Naive B cell (primary cell): ENCODE measurements at regions not wholly inside any gene's neighbourhood (a gene's known extent, or its start where the extent isn't known, plus 50 kb on each side); places are given as distances from the start of the nearest gene placed in this dataset.

Experiments used
- ATAC-seq, 2 donors: fragments of 150-1000 bp; cut with Tn5 transposase; 2 replicates each; pipeline ENCODE4 v1.10.0; 2021; ENCODE audit warnings: low read depth in 2 of 2, mild to moderate bottlenecking in 2 of 2, moderate library complexity in 2 of 2
- DNase-seq: peaks from one replicate; pipeline ENCODE4 v3.0.0; 2022
- H3K27ac Mint-ChIP-seq, 6 donors: one replicate each; pipeline ENCODE4 v1.8.0; 2020 to 2022; ENCODE audit warnings: mild to moderate bottlenecking in 6 of 6, mixed read lengths in 6 of 6, moderate library complexity in 5 of 6, inconsistent platforms in 2 of 6
- H3K27me3 Mint-ChIP-seq, 3 donors: one replicate each; pipeline ENCODE4 v1.8.0; 2021 to 2022; ENCODE audit warnings: mixed read lengths in 3 of 3, mild to moderate bottlenecking in 1 of 3
- H3K36me3 Mint-ChIP-seq, 2 donors: one replicate each; pipeline ENCODE4 v1.8.0; 2020 to 2022; ENCODE audit warnings: mixed read lengths in 2 of 2, inconsistent platforms in 1 of 2, mild to moderate bottlenecking in 1 of 2
- H3K4me1 Mint-ChIP-seq, 3 donors: one replicate each; pipeline ENCODE4 v1.8.0; 2020 to 2022; ENCODE audit warnings: mixed read lengths in 3 of 3, inconsistent platforms in 1 of 3, mild to moderate bottlenecking in 1 of 3, moderate library complexity in 1 of 3
- H3K4me3 Mint-ChIP-seq, 8 donors: one replicate each; pipeline ENCODE4 v1.8.0; 2020 to 2022; ENCODE audit warnings: mild to moderate bottlenecking in 8 of 8, mixed read lengths in 8 of 8, moderate library complexity in 8 of 8, inconsistent platforms in 2 of 8
- H3K9me3 Mint-ChIP-seq, 7 donors: one replicate each; pipeline ENCODE4 v1.8.0; 2020 to 2022; ENCODE audit warnings: mixed read lengths in 7 of 7, mild to moderate bottlenecking in 5 of 7, inconsistent platforms in 2 of 7, moderate library complexity in 1 of 7

- ATAC-seq = no peak
- no peaks in the 10 kb centered on the region for H3K4me1 Mint-ChIP-seq
- H3K9me3 Mint-ChIP-seq = peaks cover 0 to 8% (median 3%) of the 10 kb centered on the region in 7 donors
- no peak overlapping the region for H3K4me3 Mint-ChIP-seq
- no peaks in the 10 kb centered on the region for H3K27me3 Mint-ChIP-seq
- DNase-seq = no peak
- peaks cover 0 to 3% of the 10 kb centered on the region in 2 donors for H3K36me3 Mint-ChIP-seq
- no peak overlapping the region for H3K27ac Mint-ChIP-seq
These were observed 424.3 kb downstream of the KIF20B start for GRCh38 chr10:90125456-90126255.

- peaks cover 1 to 14% (median 7%) of the 10 kb centered on the region in 7 donors for H3K9me3 Mint-ChIP-seq
- H3K4me3 Mint-ChIP-seq = no peak overlapping the region
- H3K27ac Mint-ChIP-seq = no peak overlapping the region
- DNase-seq (no peak), ATAC-seq (no peak)
- H3K36me3 Mint-ChIP-seq = peaks cover 4 to 8% of the 10 kb centered on the region in 2 donors
- no peaks in the 10 kb centered on the region for H3K27me3 Mint-ChIP-seq
- no peaks in the 10 kb centered on the region for H3K4me1 Mint-ChIP-seq
These were observed 424.8 kb downstream of the KIF20B start for GRCh38 chr10:90126256-90126595.

- Mint-ChIP-seq H3K36me3 (peaks cover 16 to 25% of the 10 kb centered on the region in 2 donors), H3K4me1 (no peaks in the 10 kb centered on the region), H3K27ac (no peak overlapping the region), H3K27me3 (no peaks in the 10 kb centered on the region), H3K4me3 (no peak overlapping the region), H3K9me3 (peaks cover 10 to 46% (median 27%) of the 10 kb centered on the region in 7 donors)
- ATAC-seq (no peak), DNase-seq (no peak)
These were observed 429.1 kb downstream of the KIF20B start for GRCh38 chr10:90130321-90131086.

GRCh38 chr10:90133606-90134005, 432.2 kb downstream of the KIF20B start:
- DNase-seq = no peak
- Mint-ChIP-seq H3K27me3 (no peaks in the 10 kb centered on the region), H3K27ac (no peak overlapping the region), H3K4me3 (no peak overlapping the region), H3K36me3 (peaks cover 24 to 40% of the 10 kb centered on the region in 2 donors), H3K9me3 (peaks cover 16 to 77% (median 51%) of the 10 kb centered on the region in 7 donors), H3K4me1 (no peaks in the 10 kb centered on the region)
- no peak for ATAC-seq

GRCh38 chr10:90136731-90137316, 435.4 kb downstream of the KIF20B start:
- H3K9me3 Mint-ChIP-seq = peaks cover 14 to 88% (median 63%) of the 10 kb centered on the region in 7 donors
- H3K4me1 Mint-ChIP-seq = no peaks in the 10 kb centered on the region
- peaks cover 29 to 52% of the 10 kb centered on the region in 2 donors for H3K36me3 Mint-ChIP-seq
- H3K27me3 Mint-ChIP-seq = no peaks in the 10 kb centered on the region
- no peak for ATAC-seq
- H3K27ac Mint-ChIP-seq = no peak overlapping the region
- no peak overlapping the region for H3K4me3 Mint-ChIP-seq
- DNase-seq = no peak

GRCh38 chr10:90138844-90139243, 437.5 kb downstream of the KIF20B start:
- ATAC-seq = no peak
- peak; percentile 9 for DNase-seq
- Mint-ChIP-seq H3K4me3 (no peak overlapping the region), H3K4me1 (no peaks in the 10 kb centered on the region), H3K9me3 (peaks cover 10 to 76% (median 54%) of the 10 kb centered on the region in 7 donors), H3K27me3 (no peaks in the 10 kb centered on the region), H3K36me3 (peaks cover 25 to 51% of the 10 kb centered on the region in 2 donors), H3K27ac (no peak overlapping the region)

GRCh38 chr10:90141791-90142190, 440.4 kb downstream of the KIF20B start:
- peaks cover 2 to 55% (median 30%) of the 10 kb centered on the region in 7 donors for H3K9me3 Mint-ChIP-seq
- H3K27ac Mint-ChIP-seq = no peak overlapping the region
- peaks cover 15 to 31% of the 10 kb centered on the region in 2 donors for H3K36me3 Mint-ChIP-seq
- no peak overlapping the region for H3K4me3 Mint-ChIP-seq
- no peaks in the 10 kb centered on the region for H3K27me3 Mint-ChIP-seq
- ATAC-seq = no peak
- H3K4me1 Mint-ChIP-seq = no peaks in the 10 kb centered on the region
- DNase-seq = no peak

GRCh38 chr10:90143937-90144336, 442.5 kb downstream of the KIF20B start:
- DNase-seq (no peak), ATAC-seq (no peak)
- Mint-ChIP-seq H3K27me3 (no peaks in the 10 kb centered on the region), H3K9me3 (peaks cover 2 to 35% (median 13%) of the 10 kb centered on the region in 7 donors), H3K4me3 (no peak overlapping the region), H3K27ac (no peak overlapping the region), H3K36me3 (peaks cover 15 to 29% of the 10 kb centered on the region in 2 donors), H3K4me1 (no peaks in the 10 kb centered on the region)

- Mint-ChIP-seq H3K36me3 (no peaks in the 10 kb centered on the region), H3K4me1 (no peaks in the 10 kb centered on the region), H3K27me3 (no peaks in the 10 kb centered on the region), H3K27ac (no peak overlapping the region), H3K4me3 (no peak overlapping the region), H3K9me3 (peaks cover 0 to 4% (median 0%) of the 10 kb centered on the region in 7 donors)
- DNase-seq = no peak
- ATAC-seq = no peak
These were observed 446.9 kb downstream of the KIF20B start for GRCh38 chr10:90148116-90148855.

GRCh38 chr10:90149563-90149962, 448.2 kb downstream of the KIF20B start:
- Mint-ChIP-seq H3K27me3 (no peaks in the 10 kb centered on the region), H3K4me3 (no peak overlapping the region), H3K36me3 (no peaks in the 10 kb centered on the region), H3K9me3 (peaks cover 0 to 4% (median 2%) of the 10 kb centered on the region in 7 donors), H3K4me1 (no peaks in the 10 kb centered on the region), H3K27ac (no peak overlapping the region)
- no peak for DNase-seq
- ATAC-seq = no peak

- DNase-seq (no peak), ATAC-seq (no peak)
- Mint-ChIP-seq H3K4me3 (no peak overlapping the region), H3K4me1 (no peaks in the 10 kb centered on the region), H3K27me3 (no peaks in the 10 kb centered on the region), H3K36me3 (peaks cover 0 to 9% of the 10 kb centered on the region in 2 donors), H3K27ac (no peak overlapping the region), H3K9me3 (peaks cover 0 to 18% (median 7%) of the 10 kb centered on the region in 7 donors)
These were observed 461.0 kb downstream of the KIF20B start for GRCh38 chr10:90162271-90162853.

GRCh38 chr10:90167174-90168064, 466.0 kb downstream of the KIF20B start:
- peaks cover 2 to 18% (median 6%) of the 10 kb centered on the region in 7 donors for H3K9me3 Mint-ChIP-seq
- H3K36me3 Mint-ChIP-seq = peaks cover 0 to 20% of the 10 kb centered on the region in 2 donors
- no peak overlapping the region for H3K4me3 Mint-ChIP-seq
- H3K27me3 Mint-ChIP-seq = no peaks in the 10 kb centered on the region
- H3K27ac Mint-ChIP-seq = no peak overlapping the region
- H3K4me1 Mint-ChIP-seq = no peaks in the 10 kb centered on the region
- DNase-seq = no peak
- ATAC-seq = no peak
